Skeletal muscle tissue (tissue), 3 donors: ENCODE measurements at regions not wholly inside any gene's neighbourhood (a gene's known extent, or its start where the extent isn't known, plus 50 kb on each side); places are given as distances from the start of the nearest gene placed in this dataset.

ENCODE experiments used
- H3K27ac ChIP-seq: one replicate; pipeline ENCODE4 v1.7.0; 2013; ENCODE audit warnings: mild to moderate bottlenecking, low read depth, low read length, inconsistent platforms
- H3K27me3 ChIP-seq, 3 donors: one replicate each; pipeline ENCODE4 v1.7.0; 2013; ENCODE audit warnings: low read length in 3 of 3; ENCODE audit not compliant: control insufficient read depth in 3 of 3, insufficient read depth in 3 of 3
- H3K36me3 ChIP-seq, 3 donors: one replicate each; pipeline ENCODE4 v1.7.0; 2013; ENCODE audit warnings: low read length in 3 of 3; ENCODE audit not compliant: control insufficient read depth in 3 of 3, insufficient read depth in 3 of 3
- H3K4me1 ChIP-seq, 3 donors: one replicate each; pipeline ENCODE4 v1.7.0; 2013; ENCODE audit warnings: low read length in 3 of 3, mild to moderate bottlenecking in 3 of 3; ENCODE audit not compliant: control insufficient read depth in 3 of 3, insufficient read depth in 3 of 3
- H3K4me3 ChIP-seq, 3 donors: one replicate each; pipeline ENCODE4 v1.7.0; 2013; ENCODE audit warnings: low read length in 3 of 3
- H3K9ac ChIP-seq, 3 donors: one replicate each; pipeline ENCODE4 v1.7.0; 2013; ENCODE audit warnings: low read length in 3 of 3, mild to moderate bottlenecking in 3 of 3, moderate library complexity in 2 of 3, low read depth in 1 of 3
- H3K9me3 ChIP-seq, 3 donors: one replicate each; pipeline ENCODE4 v1.7.0; 2013; ENCODE audit warnings: low read length in 3 of 3; ENCODE audit not compliant: control insufficient read depth in 3 of 3
- donor health status: Osteomylitis.

DNA sequence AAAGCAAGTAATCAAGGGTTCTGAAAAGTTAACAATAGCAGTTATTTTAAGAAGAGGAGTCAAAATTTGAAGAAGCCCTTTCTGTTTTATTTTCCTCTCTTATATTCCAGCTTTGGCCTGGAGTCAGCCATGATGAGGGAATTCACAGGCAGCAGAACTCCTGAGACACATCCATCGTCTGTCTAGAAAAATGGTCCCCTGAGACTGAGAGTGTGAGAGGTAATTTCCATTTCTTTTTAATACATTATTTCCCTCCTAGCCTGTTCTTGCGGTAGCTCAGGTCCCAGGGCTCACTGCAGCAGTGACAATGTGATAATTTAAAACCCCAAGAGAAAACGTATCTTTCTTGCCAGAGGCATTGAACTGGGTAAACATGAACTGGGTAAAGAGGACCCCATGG is 296.0 kb downstream of the SMOC2 start:
- Histone ChIP-seq H3K9ac (no peak overlapping the region), H3K36me3 (no peaks in the 10 kb centered on the region), H3K27me3 (peaks cover 0 to under 1% (median 0%) of the 10 kb centered on the region in 3 donors), H3K4me1 (no peaks in the 10 kb centered on the region), H3K27ac (no peak overlapping the region), H3K9me3 (no peaks in the 10 kb centered on the region), H3K4me3 (no peak overlapping the region)

GRCh38 chr6:168736039-168736438 is 295.1 kb downstream of the SMOC2 start:
- no peaks in the 10 kb centered on the region for H3K4me1 ChIP-seq
- no peak overlapping the region for H3K4me3 ChIP-seq
- no peaks in the 10 kb centered on the region for H3K27me3 ChIP-seq
- no peak overlapping the region for H3K27ac ChIP-seq
- no peaks in the 10 kb centered on the region for H3K36me3 ChIP-seq
- no peaks in the 10 kb centered on the region for H3K9me3 ChIP-seq
- H3K9ac ChIP-seq: no peak overlapping the region

DNA sequence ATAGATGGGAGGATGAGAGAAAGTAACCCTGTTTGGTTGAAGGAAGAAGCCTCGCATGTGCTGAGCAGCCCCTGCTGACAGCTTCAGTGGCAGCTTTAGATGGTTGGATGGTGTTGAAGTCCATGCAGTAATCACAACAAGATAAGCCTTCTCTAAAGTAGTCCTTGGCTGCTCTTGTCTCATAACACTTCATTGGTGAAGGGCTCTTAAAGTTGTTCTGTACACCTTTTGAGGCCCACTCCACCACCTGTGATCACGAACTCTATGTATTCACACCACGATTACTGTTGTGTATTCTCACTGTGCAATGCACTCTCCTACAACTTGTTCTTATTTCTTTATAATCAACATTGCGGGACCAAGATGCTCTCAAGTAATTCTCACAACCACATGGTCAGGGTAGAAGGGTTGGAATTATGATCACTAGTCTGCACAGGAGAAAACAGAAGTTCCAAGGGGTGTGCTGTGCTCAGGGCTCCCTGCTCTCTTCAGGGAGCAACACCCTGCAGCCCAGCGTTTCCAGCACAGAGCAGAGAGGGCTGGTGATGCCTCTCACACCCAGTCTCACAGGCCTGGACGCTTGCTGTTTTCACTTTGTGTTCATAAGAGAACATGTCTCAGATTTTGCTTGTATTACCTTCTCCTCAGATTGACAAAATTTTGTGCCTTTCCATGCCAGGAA is 294.4 kb downstream of the SMOC2 start:
- H3K9ac ChIP-seq: peak overlapping the region in 1 of 3 donors; percentile 24
- no peaks in the 10 kb centered on the region for H3K27me3 ChIP-seq
- no peaks in the 10 kb centered on the region for H3K9me3 ChIP-seq
- no peak overlapping the region for H3K4me3 ChIP-seq
- H3K27ac ChIP-seq: no peak overlapping the region
- H3K4me1 ChIP-seq: no peaks in the 10 kb centered on the region
- H3K36me3 ChIP-seq: no peaks in the 10 kb centered on the region

DNA sequence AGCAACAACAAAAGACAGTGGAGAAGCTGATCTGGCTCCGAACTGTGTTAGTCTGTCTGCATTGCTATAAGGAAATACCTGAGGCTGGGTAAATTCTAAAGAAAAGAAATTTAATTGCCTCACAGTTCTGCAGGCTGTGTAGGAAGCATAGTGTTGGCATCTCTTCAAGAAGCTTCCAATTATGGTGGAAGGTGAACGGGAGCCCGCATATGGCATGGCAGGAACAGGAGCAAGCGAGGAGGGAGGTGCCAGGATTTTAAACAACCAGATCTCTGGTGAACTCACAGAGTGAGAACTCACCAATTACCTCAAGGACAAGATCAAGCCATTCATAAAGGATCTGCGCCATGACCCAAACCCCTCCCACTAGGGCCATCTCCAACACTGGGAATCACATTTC is 293.5 kb downstream of the SMOC2 start:
- Histone ChIP-seq H3K27me3 (no peaks in the 10 kb centered on the region), H3K4me1 (no peaks in the 10 kb centered on the region), H3K9ac (no peak overlapping the region), H3K4me3 (no peak overlapping the region), H3K9me3 (no peaks in the 10 kb centered on the region), H3K27ac (no peak overlapping the region), H3K36me3 (no peaks in the 10 kb centered on the region)

DNA sequence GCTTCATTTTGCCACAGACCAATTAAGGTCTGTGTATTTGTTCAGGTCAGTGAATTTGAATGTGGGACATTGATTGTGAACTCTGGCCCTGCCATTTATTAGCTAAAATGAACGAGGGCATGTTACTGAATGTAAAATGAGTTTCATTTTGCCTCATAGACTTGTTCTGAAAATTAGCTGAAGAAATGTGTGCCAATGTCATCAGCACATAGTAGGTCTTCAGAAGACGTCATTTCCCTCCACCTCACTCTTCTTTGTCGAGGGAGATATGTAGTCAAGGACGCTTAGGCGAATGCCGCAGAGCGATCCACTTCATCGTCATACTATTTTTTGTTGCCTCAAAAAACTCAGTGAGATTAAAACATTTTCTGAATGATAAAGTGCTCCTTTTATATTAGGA is 291.7 kb downstream of the SMOC2 start:
- Histone ChIP-seq H3K27ac (no peak overlapping the region), H3K4me1 (no peaks in the 10 kb centered on the region), H3K9me3 (no peaks in the 10 kb centered on the region), H3K9ac (no peak overlapping the region), H3K27me3 (no peaks in the 10 kb centered on the region), H3K4me3 (no peak overlapping the region), H3K36me3 (no peaks in the 10 kb centered on the region)

DNA sequence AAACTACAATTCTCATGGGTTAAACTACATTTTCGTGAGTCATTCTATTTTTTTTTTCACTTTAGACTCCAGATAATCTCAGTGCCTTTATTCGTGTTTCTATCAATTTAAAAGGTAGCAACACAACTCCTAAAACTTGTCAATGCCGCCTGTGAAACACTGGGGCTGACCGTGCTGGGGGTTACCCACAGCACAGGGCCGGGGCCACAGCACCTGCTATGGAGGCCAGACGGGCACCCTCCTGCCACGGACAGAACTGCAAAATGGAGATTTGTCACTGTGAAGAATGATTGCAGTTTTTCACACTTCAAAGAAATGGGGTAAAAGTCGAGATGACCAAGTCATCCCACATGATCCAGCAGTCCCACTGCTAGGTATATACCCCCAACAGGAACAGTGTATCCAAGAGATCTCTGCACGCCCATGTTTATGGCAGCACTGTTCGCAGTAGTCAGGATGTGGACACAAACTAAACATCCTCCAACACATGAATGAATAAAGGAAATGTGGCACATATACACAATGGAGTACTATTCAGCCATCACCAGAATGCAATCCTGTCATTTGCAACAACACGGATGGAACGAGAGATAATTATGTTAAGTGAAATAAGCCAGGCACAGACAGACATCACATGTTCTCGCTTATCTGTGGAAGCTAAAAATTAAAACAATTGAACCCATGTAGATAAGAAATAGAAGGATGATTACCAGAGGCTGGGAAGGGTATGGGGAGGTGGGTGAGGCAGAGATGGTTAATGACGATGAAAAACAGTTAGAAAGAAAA is 290.1 kb downstream of the SMOC2 start:
- no peaks in the 10 kb centered on the region for H3K36me3 ChIP-seq
- no peak overlapping the region for H3K9ac ChIP-seq
- no peaks in the 10 kb centered on the region for H3K27me3 ChIP-seq
- no peaks in the 10 kb centered on the region for H3K4me1 ChIP-seq
- no peak overlapping the region for H3K27ac ChIP-seq
- no peaks in the 10 kb centered on the region for H3K9me3 ChIP-seq
- H3K4me3 ChIP-seq: no peak overlapping the region

- no peaks in the 10 kb centered on the region for H3K36me3 ChIP-seq
- no peaks in the 10 kb centered on the region for H3K4me1 ChIP-seq
- no peak overlapping the region for H3K27ac ChIP-seq
- no peaks in the 10 kb centered on the region for H3K9me3 ChIP-seq
- peaks cover 0 to 9% (median 0%) of the 10 kb centered on the region in 3 donors for H3K27me3 ChIP-seq
- H3K4me3 ChIP-seq: no peak overlapping the region
- H3K9ac ChIP-seq: no peak overlapping the region
Measured at GRCh38 chr6:168728056-168728455, 287.1 kb downstream of the SMOC2 start.

DNA sequence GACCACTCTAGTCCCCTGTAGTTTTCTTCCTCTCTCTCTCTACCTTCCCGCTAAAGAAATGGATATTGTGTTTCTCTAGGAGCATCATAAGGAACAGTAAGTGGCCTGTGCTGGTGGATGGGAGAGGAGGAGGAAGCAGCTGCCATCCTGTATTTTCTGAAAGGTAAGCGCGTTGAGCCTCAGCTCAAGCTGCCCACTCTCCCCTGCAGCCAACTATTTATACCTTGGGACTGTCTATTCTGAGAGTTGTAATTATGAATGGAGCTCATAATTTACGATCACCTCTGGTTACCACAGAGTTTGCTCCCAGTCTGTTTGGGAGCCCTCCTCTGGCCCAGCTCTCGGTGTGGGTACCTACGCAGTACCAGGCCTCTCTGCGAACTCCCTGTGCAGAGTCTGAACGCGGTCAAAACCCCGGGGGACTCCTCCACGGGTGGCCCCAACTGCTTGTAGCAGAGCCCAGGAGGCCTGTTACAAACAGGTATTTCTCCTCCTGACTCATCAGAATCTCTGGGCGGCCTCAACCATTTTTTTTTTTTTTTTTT is 285.4 kb downstream of the SMOC2 start:
- Histone ChIP-seq H3K9me3 (no peaks in the 10 kb centered on the region), H3K9ac (no peak overlapping the region), H3K27me3 (peaks cover 0 to 9% (median 0%) of the 10 kb centered on the region in 3 donors), H3K4me1 (no peaks in the 10 kb centered on the region), H3K27ac (no peak overlapping the region), H3K36me3 (no peaks in the 10 kb centered on the region), H3K4me3 (no peak overlapping the region)

- H3K9me3 ChIP-seq: no peaks in the 10 kb centered on the region
- peaks cover 0 to 9% (median 0%) of the 10 kb centered on the region in 3 donors for H3K27me3 ChIP-seq
- no peaks in the 10 kb centered on the region for H3K36me3 ChIP-seq
- no peak overlapping the region for H3K4me3 ChIP-seq
- no peak overlapping the region for H3K9ac ChIP-seq
- no peak overlapping the region for H3K27ac ChIP-seq
- H3K4me1 ChIP-seq: no peaks in the 10 kb centered on the region
Measured at GRCh38 chr6:168725802-168726201, 284.8 kb downstream of the SMOC2 start.
